Memory B cell (primary cell): ENCODE measurements at regions not wholly inside any gene's neighbourhood (a gene's known extent, or its start where the extent isn't known, plus 50 kb on each side); places are given as distances from the start of the nearest gene placed in this dataset.
"Not testable (repeated sequence)": the region's sequence is repeated elsewhere in the genome, so short reads cannot be mapped to it uniquely, and the experiment has no call there.

Source experiments
- ATAC-seq: fragments of 150-1000 bp; cut with Tn5 transposase; 2 replicates; pipeline ENCODE4 v1.10.0; 2021; ENCODE audit warnings: low read depth, mild to moderate bottlenecking, moderate library complexity
- DNase-seq, 2 donors: peaks; one replicate each; pipeline ENCODE4 v3.0.0; 2022; ENCODE audit warnings: low spot score in 2 of 2
- H3K27ac Mint-ChIP-seq: one replicate; pipeline ENCODE4 v1.8.0; 2022; ENCODE audit warnings: mild to moderate bottlenecking, moderate library complexity, mixed read lengths
- H3K27me3 Mint-ChIP-seq: one replicate; pipeline ENCODE4 v1.8.0; 2022; ENCODE audit warnings: mixed read lengths
- H3K36me3 Mint-ChIP-seq: one replicate; pipeline ENCODE4 v1.8.0; 2022; ENCODE audit warnings: mild to moderate bottlenecking, mixed read lengths
- H3K4me1 Mint-ChIP-seq: one replicate; pipeline ENCODE4 v1.8.0; 2022; ENCODE audit warnings: mixed read lengths
- H3K4me3 Mint-ChIP-seq: one replicate; pipeline ENCODE4 v1.8.0; 2022; ENCODE audit warnings: mild to moderate bottlenecking, moderate library complexity, mixed read lengths
- H3K9me3 Mint-ChIP-seq: one replicate; pipeline ENCODE4 v1.8.0; 2022; ENCODE audit warnings: mixed read lengths

DNA sequence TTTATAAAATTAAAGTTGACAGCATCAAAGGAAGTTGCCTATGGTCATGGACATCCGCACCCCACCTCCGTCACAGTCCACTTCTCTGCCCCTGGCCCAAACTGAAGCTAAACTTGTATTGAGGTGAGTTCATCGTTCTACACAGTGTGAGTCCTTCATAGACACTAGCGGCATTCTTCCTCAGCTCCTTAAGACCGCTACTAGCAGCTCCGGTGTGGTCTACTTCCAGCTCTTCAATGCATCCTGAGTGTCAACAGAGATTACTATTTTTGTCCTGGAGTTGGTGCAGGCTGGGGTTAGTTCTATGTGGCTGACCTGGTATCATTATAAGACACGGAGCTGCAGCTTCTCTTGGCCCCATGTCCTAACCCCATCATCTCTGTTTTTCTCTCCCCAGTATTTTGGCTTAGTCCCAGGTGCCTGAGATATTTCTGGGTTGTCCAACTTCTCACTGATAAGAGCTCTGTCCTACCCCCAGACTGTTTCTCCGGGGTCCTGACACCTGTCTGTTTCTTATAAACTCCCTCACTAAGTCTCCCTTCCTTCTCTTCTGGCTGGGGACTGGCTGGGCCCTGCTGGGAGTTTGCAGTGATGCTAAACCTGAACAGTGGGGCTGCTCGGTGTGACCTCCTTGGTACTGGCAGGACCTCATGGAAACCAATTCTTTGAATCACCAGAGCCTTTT lies 169.2 kb upstream of the ATP10A start:
- Mint-ChIP-seq H3K9me3 (no peaks in the 10 kb centered on the region), H3K4me3 (no peak overlapping the region), H3K27ac (no peak overlapping the region), H3K27me3 (peaks cover 6% of the 10 kb centered on the region), H3K4me1 (no peaks in the 10 kb centered on the region), H3K36me3 (no peaks in the 10 kb centered on the region)
- ATAC-seq (no peak), DNase-seq (no peak)

DNA sequence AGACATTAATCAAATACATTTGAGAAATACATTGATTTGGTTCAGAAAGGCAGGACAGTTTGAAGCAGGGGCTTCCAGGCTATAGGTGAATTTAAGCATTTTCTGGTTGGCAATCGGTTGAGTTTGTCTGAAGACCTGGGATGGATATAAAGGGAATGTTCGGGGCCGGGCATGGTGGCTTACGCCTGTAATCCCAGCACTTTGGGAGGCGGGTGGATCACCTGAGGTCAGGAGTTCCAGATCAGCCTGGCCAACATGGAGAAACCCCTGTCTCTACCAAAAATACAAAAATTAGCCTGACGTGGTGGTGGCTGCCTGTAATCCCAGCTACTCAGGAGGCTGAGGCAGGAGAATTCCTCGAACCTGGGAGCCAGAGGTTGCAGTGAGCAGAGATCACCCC lies 166.5 kb upstream of the ATP10A start:
- H3K4me1 Mint-ChIP-seq, H3K9me3 Mint-ChIP-seq, H3K27ac Mint-ChIP-seq, ATAC-seq, H3K27me3 Mint-ChIP-seq, H3K36me3 Mint-ChIP-seq, DNase-seq, H3K4me3 Mint-ChIP-seq: not testable (repeated sequence)

DNA sequence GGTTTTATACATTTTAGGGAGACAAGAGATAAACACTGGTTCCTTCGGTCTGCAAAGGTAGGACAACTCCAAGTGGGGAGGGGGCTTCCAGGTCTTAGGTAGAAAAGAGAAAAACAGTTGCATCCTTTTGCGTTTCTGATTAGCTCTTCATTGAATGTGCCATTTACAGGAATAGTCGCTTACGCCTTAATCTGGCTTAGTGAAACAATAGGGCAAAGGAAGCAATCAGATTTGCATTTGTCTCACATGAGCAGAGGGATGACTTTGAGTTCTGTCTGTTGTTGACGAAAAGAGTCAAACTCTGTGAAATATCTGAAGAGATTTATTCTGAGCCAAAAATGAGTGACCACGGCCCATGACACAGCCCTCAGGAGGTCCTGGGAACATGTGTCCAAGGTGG lies 166.0 kb upstream of the ATP10A start:
- no peaks in the 10 kb centered on the region for H3K4me1 Mint-ChIP-seq
- DNase-seq (no peak), ATAC-seq (no peak)
- H3K27me3 Mint-ChIP-seq, result peaks cover 4% of the 10 kb centered on the region
- H3K9me3 Mint-ChIP-seq, result no peaks in the 10 kb centered on the region
- H3K4me3 Mint-ChIP-seq, result no peak overlapping the region
- no peak overlapping the region for H3K27ac Mint-ChIP-seq
- no peaks in the 10 kb centered on the region for H3K36me3 Mint-ChIP-seq

- no peaks in the 10 kb centered on the region for H3K4me1 Mint-ChIP-seq
- H3K36me3 Mint-ChIP-seq, result no peaks in the 10 kb centered on the region
- H3K9me3 Mint-ChIP-seq, result no peaks in the 10 kb centered on the region
- ATAC-seq (no peak), DNase-seq (no peak)
- H3K27ac Mint-ChIP-seq, result no peak overlapping the region
- no peak overlapping the region for H3K4me3 Mint-ChIP-seq
- peaks cover 4% of the 10 kb centered on the region for H3K27me3 Mint-ChIP-seq
These were observed 165.1 kb upstream of the ATP10A start for GRCh38 chr15:26028086-26028740.

GRCh38 chr15:26026671-26027070 lies 163.5 kb upstream of the ATP10A start:
- not testable (repeated sequence) for ATAC-seq, H3K27me3 Mint-ChIP-seq, H3K27ac Mint-ChIP-seq, DNase-seq, H3K4me3 Mint-ChIP-seq, H3K36me3 Mint-ChIP-seq, H3K9me3 Mint-ChIP-seq, H3K4me1 Mint-ChIP-seq

- H3K27me3 Mint-ChIP-seq, result peaks cover 5% of the 10 kb centered on the region
- H3K36me3 Mint-ChIP-seq, result no peaks in the 10 kb centered on the region
- ATAC-seq, result no peak
- H3K4me1 Mint-ChIP-seq, result no peaks in the 10 kb centered on the region
- no peak overlapping the region for H3K4me3 Mint-ChIP-seq
- no peak for DNase-seq
- no peaks in the 10 kb centered on the region for H3K9me3 Mint-ChIP-seq
- no peak overlapping the region for H3K27ac Mint-ChIP-seq
These were observed 161.1 kb upstream of the ATP10A start for GRCh38 chr15:26024241-26024640.

GRCh38 chr15:26023691-26024090 lies 160.6 kb upstream of the ATP10A start:
- DNase-seq, result no peak
- Mint-ChIP-seq H3K36me3 (no peaks in the 10 kb centered on the region), H3K27ac (no peak overlapping the region), H3K4me3 (no peak overlapping the region), H3K9me3 (no peaks in the 10 kb centered on the region), H3K27me3 (peaks cover 3% of the 10 kb centered on the region), H3K4me1 (no peaks in the 10 kb centered on the region)
- ATAC-seq, result no peak

- ATAC-seq, result no peak
These were observed 160.1 kb upstream of the ATP10A start for GRCh38 chr15:26023231-26023630.

GRCh38 chr15:26020871-26021270 lies 157.7 kb upstream of the ATP10A start:
- no peak for ATAC-seq
- Mint-ChIP-seq H3K4me1 (no peaks in the 10 kb centered on the region), H3K36me3 (no peaks in the 10 kb centered on the region), H3K9me3 (no peaks in the 10 kb centered on the region), H3K27ac (no peak overlapping the region), H3K4me3 (no peak overlapping the region), H3K27me3 (peaks cover 5% of the 10 kb centered on the region)
- no peak for DNase-seq

More at GRCh38 chr15:26023231-26023630, 160.1 kb upstream of the ATP10A start:
- Mint-ChIP-seq H3K27me3 (peaks cover 3% of the 10 kb centered on the region), H3K36me3 (no peaks in the 10 kb centered on the region), H3K9me3 (no peaks in the 10 kb centered on the region), H3K4me1 (no peaks in the 10 kb centered on the region), H3K27ac (no peak overlapping the region), H3K4me3 (no peak overlapping the region)
- DNase-seq, result no peak

- no peaks in the 10 kb centered on the region for H3K4me1 Mint-ChIP-seq
- H3K9me3 Mint-ChIP-seq, result peaks cover 2% of the 10 kb centered on the region
- H3K27me3 Mint-ChIP-seq, result peaks cover 8% of the 10 kb centered on the region
These were observed 154.5 kb upstream of the ATP10A start for GRCh38 chr15:26017665-26018064.

DNA sequence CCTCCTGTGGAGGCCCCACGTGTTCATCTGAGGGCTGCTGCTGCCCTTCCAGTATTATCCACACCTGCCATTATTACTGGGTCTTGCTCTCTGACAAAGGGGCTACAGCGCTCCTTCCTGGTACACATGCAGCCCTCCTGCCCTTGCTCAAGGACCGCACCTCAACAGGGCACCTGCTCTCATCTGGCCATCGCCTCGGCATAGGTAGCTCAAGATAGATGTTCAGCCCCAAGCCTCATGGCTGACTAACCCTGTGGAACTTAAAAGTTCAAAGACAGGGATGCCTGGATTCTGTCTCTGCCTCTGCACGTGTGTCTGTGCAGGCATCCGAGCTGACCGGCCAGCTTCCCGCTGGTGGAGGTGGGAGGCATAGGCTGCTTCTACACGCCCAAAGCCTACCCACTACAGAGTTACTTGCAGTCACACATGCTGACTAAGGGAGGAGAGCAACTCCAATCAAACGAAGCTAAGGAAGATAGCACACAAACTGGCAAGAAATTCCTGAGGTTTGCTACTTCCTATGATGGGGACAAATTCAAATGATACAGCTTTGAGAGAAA lies 152.5 kb upstream of the ATP10A start:
- H3K9me3 Mint-ChIP-seq, result peaks cover 2% of the 10 kb centered on the region
- no peaks in the 10 kb centered on the region for H3K36me3 Mint-ChIP-seq
- H3K4me3 Mint-ChIP-seq, result no peak overlapping the region

More at GRCh38 chr15:26017665-26018064, 154.5 kb upstream of the ATP10A start:
- ATAC-seq (no peak), DNase-seq (no peak)
- no peaks in the 10 kb centered on the region for H3K36me3 Mint-ChIP-seq
- H3K4me3 Mint-ChIP-seq, result no peak overlapping the region
- H3K27ac Mint-ChIP-seq, result no peak overlapping the region

DNA sequence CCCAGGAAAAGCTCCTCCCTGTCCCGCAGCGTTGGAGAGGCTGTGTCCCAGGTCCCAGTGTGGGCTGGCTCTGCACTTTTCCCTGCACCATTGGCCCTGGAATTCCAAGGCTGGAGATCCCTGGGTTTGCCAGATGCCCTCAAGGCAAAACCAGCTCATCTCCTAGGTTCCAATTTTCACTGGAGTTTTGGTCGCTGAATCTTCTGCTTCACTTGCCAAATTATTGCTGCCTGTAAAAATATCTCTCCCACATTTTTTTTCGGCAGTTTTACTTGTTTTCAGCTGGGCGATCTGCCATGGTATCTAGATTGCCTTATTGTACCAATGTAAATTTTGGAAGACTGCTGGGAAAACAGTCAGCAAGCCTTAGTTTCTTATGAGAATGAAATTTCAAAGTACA lies 150.9 kb upstream of the ATP10A start:
- no peaks in the 10 kb centered on the region for H3K36me3 Mint-ChIP-seq
- no peak overlapping the region for H3K4me3 Mint-ChIP-seq
- H3K9me3 Mint-ChIP-seq, result peaks cover 2% of the 10 kb centered on the region
- peaks cover 5% of the 10 kb centered on the region for H3K27me3 Mint-ChIP-seq
- ATAC-seq (no peak), DNase-seq (no peak)
- H3K27ac Mint-ChIP-seq, result no peak overlapping the region
- no peaks in the 10 kb centered on the region for H3K4me1 Mint-ChIP-seq

More for the DNA sequence above, 152.5 kb upstream of the ATP10A start:
- Mint-ChIP-seq H3K27me3 (peaks cover 6% of the 10 kb centered on the region), H3K27ac (no peak overlapping the region), H3K4me1 (no peaks in the 10 kb centered on the region)
- ATAC-seq (no peak), DNase-seq (no peak)

DNA sequence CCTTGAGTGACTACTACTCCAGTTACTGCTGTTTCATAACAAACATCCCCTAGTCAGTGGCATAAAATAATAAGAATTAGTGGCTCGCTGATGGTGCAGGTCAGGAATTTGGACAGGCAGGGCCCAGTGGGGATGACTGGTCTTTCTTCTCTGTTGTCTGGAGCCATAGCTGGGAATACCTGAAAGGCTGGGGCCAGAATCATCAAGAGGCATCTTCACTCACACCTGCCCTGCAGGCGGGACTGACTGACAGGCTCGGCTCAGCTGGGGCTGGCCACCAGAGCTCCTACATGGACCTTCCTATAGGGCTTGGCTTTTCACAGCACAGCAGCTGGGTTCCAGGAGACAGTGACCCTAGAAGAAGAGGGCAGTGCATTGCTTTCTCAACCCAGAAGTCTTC lies 148.8 kb upstream of the ATP10A start:
- H3K4me3 Mint-ChIP-seq, result no peak overlapping the region
- no peaks in the 10 kb centered on the region for H3K4me1 Mint-ChIP-seq
- no peak overlapping the region for H3K27ac Mint-ChIP-seq
- ATAC-seq, result no peak
- peaks cover 2% of the 10 kb centered on the region for H3K9me3 Mint-ChIP-seq
- peaks cover 5% of the 10 kb centered on the region for H3K27me3 Mint-ChIP-seq
- no peaks in the 10 kb centered on the region for H3K36me3 Mint-ChIP-seq
- no peak for DNase-seq

- H3K36me3 Mint-ChIP-seq, result no peaks in the 10 kb centered on the region
- H3K27me3 Mint-ChIP-seq, result no peaks in the 10 kb centered on the region
- H3K9me3 Mint-ChIP-seq, result no peaks in the 10 kb centered on the region
- DNase-seq, result no peak
- no peak overlapping the region for H3K27ac Mint-ChIP-seq
- no peak overlapping the region for H3K4me3 Mint-ChIP-seq
- ATAC-seq, result no peak
- no peaks in the 10 kb centered on the region for H3K4me1 Mint-ChIP-seq
These were observed 144.0 kb upstream of the ATP10A start for GRCh38 chr15:26007151-26007550.

GRCh38 chr15:26001201-26001600 lies 138.1 kb upstream of the ATP10A start:
- no peaks in the 10 kb centered on the region for H3K4me1 Mint-ChIP-seq
- H3K27ac Mint-ChIP-seq, result no peak overlapping the region
- H3K36me3 Mint-ChIP-seq, result no peaks in the 10 kb centered on the region
- H3K4me3 Mint-ChIP-seq, result no peak overlapping the region
- ATAC-seq, result no peak
- no peaks in the 10 kb centered on the region for H3K27me3 Mint-ChIP-seq
- no peak for DNase-seq
- peaks cover 2% of the 10 kb centered on the region for H3K9me3 Mint-ChIP-seq
